ENCODE measurements at regions not wholly inside any gene's neighbourhood (a gene's known extent, or its start where the extent isn't known, plus 50 kb on each side); places are given as distances from the start of the nearest gene placed in this dataset.
"Not testable (repeated sequence)": the region's sequence is repeated elsewhere in the genome, so short reads cannot be mapped to it uniquely, and the experiment has no call there.

GRCh38 chr3:110344487-110344886, 727.1 kb upstream of the NECTIN3 start:
- no peak for DNase-seq

GRCh38 chr3:110344897-110345767, 726.5 kb upstream of the NECTIN3 start:
- no peak for DNase-seq

DNA sequence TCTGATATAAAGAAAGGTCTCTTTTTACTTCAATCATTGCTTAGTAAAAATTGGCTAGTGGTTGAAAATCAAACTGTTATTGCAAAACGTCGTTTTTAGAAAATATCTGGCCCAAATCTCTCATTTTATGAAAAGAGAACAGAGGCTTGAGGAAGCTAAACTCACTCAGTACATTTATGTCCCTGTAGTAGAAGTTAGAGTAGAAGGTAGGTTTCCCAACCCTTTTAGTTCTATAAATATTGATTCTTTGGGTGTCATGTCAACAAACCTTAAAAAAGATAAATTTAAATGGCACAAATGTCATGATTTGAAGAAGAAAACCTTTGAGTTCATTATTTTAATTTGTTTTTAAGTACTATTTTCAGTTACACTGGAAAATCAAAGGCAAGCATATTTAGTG, 722.3 kb upstream of the NECTIN3 start:
- DNase-seq: no peak

GRCh38 chr3:110352841-110353604, 718.6 kb upstream of the NECTIN3 start:
- no peak for DNase-seq

GRCh38 chr3:110362751-110363150, 708.9 kb upstream of the NECTIN3 start:
- DNase-seq: no peak

DNA sequence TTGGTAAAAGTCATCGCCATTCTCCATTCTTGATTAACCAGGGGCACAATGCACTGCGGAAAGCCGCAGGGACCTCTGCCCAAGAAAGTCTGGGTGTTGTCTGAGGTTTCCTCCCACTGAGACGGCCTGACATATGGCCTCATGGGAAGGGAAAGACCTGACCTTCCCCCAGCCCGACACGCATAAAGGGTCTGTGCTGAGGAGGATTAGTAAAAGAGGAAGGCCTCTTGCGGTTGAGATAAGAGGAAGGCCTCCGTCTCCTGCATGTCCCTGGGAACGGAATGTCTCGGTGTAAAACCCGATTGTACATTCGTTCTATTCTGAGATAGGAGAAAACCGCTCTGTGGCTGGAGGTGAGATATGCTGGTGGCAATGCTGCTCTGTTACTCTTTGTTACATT, 704.3 kb upstream of the NECTIN3 start:
- DNase-seq: not testable (repeated sequence)

DNA sequence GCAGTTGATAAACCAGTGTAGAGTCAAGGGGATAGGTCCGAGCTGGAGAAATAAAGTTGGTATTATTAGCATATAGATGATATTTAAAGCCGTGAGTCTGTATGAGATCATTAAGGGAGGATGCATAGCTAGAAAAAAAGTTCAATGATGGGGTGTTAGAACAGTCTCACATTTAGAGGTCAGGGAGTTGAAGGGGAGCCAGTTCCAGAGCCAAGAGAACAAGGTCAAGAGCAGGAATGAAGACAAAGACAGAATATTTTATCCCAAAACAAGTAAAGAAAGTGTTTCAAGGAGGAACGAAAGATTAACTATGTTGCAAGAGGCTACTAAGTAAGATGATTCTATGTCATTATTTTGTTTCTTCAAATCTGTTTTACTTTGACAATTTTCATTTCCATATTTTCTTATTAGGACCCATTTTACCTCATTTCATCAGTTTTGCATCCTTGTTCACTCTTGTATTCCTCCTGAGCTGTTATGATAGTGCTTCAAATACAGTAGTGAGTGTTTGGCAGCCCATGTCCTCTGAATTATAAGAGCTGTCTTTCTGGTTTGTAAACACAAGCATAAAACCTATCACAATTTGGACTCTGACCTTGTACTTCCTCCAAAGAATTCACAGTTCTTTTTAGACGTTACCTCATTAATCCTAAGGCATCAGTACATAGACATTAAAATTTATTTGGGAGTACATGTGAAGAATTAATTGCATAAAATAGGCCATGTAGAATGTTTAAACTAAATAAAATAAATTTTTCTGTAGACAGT, 695.7 kb upstream of the NECTIN3 start:
- no peak for DNase-seq

DNA sequence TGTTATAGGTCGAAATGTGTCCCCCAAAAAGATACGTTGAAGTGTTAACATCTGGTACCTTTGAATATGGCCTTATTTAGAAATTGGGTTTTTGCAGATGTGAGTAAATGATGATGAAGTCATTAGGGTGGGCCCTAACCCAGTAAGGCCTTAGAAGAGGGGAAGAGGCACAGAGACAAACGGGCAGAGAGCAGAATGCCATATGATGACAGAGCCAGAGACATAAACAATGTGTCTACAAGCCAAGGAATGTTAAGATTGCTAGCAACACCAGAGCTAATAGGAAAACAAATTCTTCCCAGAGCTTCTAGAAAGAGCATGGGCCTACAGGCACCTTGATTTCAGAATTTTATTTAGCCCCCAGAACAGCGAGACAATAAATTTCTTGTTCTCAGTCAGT, 693.1 kb upstream of the NECTIN3 start:
- DNase-seq: no peak

- DNase-seq: no peak
Observed at GRCh38 chr3:110381992-110382391, 689.6 kb upstream of the NECTIN3 start.

DNA sequence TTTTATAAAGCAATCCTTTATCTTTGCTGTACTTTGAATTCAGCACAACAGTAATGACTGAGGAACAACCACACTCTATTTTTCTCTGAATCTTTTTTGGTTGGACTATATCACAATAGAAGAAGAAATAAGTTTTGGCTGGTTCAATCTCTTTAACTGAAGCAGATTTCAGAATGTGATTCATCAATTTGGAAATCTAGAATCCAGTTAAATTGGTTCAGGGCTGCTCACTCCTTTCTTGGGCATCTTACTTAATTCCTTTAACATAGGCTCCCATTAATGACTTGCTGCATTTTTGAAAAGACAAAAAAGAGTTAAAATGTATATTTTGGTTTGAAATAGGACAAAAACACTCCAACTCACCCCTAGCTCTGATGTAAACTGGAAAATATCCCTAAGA, 688.3 kb upstream of the NECTIN3 start:
- DNase-seq: no peak

DNA sequence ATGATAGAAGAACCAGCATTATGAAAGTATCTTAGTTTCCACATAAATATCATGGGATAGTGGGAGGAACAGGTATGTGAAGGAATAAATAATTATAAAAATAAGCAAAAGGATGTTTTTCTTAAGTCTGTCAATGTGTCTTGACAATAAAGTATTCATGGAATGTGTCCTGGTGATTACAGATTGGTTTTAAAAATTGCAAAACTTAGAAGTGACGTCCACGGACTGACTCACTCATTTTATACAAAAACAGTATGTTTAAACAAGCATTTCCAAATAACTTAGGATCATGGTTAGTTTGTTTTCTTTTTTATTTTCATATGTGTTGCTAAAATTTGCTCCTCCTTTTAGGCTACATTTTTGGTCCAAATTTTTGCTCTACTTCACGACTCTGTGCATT, 687.0 kb upstream of the NECTIN3 start:
- DNase-seq: no peak

DNA sequence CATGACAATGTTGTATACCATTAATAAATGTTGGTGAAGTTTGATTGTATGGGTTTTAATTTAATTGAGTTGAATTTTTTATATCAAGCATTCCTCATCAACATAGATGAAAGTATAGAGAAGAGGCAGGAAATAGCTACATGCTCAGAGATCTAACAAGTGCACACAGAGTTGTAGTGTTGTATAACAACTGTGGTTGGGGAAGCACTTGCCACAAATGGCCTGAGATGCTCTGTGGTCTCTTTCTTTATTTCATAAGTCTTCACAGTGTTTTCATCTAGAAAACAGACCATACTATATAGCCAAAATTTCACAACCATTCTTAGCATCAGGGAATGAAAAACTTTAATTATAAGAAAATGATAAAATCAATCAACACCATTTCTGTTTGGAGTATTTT, 682.6 kb upstream of the NECTIN3 start:
- DNase-seq: no peak

GRCh38 chr3:110390372-110390771, 681.2 kb upstream of the NECTIN3 start:
- DNase-seq: no peak

- DNase-seq: no peak
Observed at GRCh38 chr3:110391042-110391441, 680.6 kb upstream of the NECTIN3 start.

- DNase-seq: no peak
Observed at GRCh38 chr3:110391640-110392395, 679.8 kb upstream of the NECTIN3 start.

- DNase-seq: no peak
Observed at GRCh38 chr3:110393941-110394340, 677.7 kb upstream of the NECTIN3 start.

DNA sequence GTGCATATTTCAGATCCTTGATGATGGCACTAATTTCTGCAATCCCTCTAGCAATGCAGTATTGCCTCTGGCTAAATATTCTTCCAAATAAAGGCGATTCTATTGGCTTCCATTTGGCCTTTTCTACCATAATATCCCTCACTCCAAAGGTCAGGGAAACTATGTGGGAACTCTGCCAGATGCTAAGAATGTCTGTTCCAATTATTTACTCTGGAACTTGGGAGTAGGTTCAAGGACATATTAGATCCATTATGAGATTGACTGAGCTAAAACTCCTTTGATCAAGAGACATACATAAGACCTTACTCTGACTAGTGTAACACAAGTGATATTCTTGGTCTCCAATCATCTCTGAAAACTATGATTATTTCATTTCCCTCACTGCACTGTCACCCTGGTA, 674.5 kb upstream of the NECTIN3 start:
- DNase-seq: no peak

- no peak for DNase-seq
Observed at GRCh38 chr3:110400315-110400714, 671.3 kb upstream of the NECTIN3 start.

DNA sequence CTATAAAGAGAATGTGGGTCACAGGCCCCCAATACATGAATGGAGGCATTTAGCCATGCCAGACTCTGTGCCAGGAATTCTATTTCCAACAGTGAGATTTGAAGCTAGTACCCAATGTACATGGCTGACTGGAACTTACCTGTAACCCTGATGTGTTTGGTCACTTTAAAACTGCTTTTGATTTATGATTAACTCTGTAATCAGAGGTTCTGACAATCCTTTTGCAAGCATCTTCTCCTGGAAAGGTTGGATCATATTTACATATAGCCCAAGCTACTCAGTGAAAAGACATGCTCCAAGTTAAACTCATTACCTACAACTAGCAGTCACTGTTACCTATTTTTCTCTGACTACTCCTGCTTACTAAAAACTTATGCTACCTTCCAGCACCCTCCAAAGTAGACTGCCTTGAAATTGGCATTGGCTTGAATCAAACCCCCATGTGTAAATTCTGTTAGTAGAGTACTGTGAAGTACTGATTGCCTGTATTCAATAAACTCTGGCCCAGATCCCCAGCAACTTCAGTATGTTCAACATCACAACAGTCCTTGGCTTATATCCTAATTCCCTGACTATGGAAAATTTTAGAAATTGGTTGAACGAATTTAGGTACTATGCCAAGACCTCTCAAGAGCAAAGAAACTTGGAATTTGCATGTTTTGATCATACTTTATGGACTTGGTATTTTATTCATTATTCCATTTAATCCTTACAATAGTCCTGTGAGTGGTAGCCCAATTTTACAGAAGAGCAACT, 665.6 kb upstream of the NECTIN3 start:
- DNase-seq: no peak

DNA sequence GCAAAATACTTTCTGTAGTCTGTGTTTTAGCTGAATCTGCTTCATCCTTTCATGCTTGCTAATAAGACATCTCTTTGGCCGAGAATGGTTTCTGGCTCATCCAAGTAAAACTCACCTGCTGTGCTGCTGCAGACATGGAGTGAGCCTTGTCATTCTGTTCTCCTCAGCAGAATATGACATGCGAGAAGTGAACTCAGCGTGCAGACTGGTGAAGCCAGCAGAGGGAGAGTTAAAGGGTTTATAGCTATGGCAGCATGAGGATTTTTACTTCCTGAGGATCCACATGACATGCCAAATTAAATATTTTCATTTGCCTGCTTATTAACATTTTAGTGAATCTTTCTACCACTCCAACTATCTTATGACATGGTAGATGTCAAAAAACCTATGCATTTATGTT, 658.4 kb upstream of the NECTIN3 start:
- no peak for DNase-seq

DNA sequence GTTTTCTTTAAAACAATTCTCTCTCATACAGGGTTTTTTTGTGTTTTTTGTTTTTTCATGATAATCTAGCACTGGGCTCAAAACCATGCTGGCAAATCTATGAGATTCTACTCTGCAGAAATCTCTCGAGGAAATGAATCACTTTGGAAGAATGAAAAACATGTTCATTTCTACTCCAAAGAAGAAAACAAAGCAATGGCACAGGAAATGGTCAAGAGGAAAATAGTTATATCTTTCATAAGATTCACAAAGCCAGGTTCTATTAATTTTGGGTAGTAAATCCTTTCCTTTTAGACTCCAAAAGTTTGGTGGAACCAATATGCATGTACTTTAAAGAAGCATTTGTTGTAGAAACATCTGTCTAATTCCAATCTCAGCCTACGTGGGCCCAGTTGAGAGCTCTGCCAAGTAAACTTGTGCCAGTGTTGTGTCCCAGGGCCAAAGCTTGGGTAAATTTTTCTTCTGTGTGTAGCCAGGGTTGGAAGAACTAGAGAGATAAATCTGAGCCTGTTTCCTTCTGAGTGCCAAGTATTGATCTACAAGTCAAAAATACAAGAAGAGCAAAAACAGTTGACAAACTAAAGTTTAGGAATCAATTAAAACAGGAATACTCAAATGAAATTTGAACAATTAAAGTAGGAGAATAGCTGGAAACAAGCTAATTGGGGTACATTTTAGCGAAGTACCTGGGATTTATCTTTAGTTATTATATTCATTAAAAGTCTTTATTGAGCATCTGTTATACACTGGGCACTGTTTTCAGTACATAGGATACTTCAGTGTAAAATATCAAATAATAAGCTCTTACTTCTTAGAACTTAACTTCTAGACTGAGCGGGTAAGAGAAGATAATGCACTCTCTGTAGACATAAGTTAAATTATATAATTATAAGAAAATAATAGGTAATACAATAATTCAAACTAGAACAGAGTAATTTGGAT, 657.5 kb upstream of the NECTIN3 start:
- no peak for DNase-seq
